ENCODE measurements at regions not wholly inside any gene's neighbourhood (a gene's known extent, or its start where the extent isn't known, plus 50 kb on each side); places are given as distances from the start of the nearest gene placed in this dataset.

DNA sequence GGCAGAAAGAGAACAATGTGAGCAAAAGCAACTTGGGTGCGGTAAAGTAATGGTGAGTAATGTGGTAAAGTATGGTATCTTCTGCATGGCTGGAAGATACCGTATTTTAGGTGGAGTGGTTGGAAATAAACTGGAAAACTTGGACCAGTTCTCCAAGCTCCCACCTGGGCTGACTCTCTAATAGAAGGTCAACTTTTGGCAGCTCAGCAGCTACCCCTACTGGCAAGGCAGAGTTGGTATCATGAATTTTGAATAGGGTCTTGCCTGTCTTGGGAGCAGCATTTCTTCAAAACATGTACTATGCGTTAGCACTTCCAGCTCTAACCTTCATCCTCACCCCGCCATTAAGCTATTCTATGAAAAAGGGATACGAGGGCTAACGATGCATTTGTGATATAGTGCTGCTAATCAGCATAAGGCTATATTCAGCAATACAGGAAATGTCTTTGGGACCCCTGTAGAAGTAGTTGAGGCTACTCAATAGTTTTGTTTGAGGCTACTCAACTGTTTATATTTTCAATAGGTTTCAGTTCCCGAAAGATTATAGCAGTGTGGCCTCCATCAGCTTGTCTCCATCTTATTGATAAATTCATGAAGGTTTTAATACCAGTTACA, 276.3 kb upstream of the FAR2 start:
- Histone ChIP-seq H3K9me3 (ENCODE audit: control insufficient read depth, low read depth, low read length) (no peaks in the 10 kb centered on the region), H3K23ac (ENCODE audit: insufficient read length, low read depth, low read length) (no peak overlapping the region), H3T11ph (ENCODE audit: low read length) (no peak overlapping the region), H4K5ac (ENCODE audit: insufficient read length, low read depth, low read length) (no peak overlapping the region), H3K79me2 (ENCODE audit: insufficient read depth, low read length) (no peaks in the 10 kb centered on the region), H2BK5ac (ENCODE audit: insufficient read length, low read length) (no peak overlapping the region), H3K27ac (ENCODE audit: insufficient read length, low read depth, low read length) (no peak overlapping the region), H3K9ac (ENCODE audit: extremely low read depth, insufficient read length, low read length) (no peak overlapping the region), H2BK12ac (ENCODE audit: insufficient read length, low read depth, low read length) (no peak overlapping the region), H3K4me1 (ENCODE audit: insufficient read depth, low read length) (no peaks in the 10 kb centered on the region), H3K14ac (ENCODE audit: insufficient read depth, low read length) (no peak overlapping the region), H3K79me1 (ENCODE audit: insufficient read depth, low read depth, low read length, poor library complexity, severe bottlenecking) (no peaks in the 10 kb centered on the region), H2BK20ac (ENCODE audit: low read depth, low read length, poor library complexity, severe bottlenecking) (no peak overlapping the region), H2BK120ac (ENCODE audit: low read depth, low read length, poor library complexity, severe bottlenecking) (no peak overlapping the region), H3K56ac (ENCODE audit: insufficient read length, low read depth, low read length) (no peak overlapping the region), H3K27me3 (ENCODE audit: insufficient read depth, low read length) (no peaks in the 10 kb centered on the region), H3K4ac (ENCODE audit: low read depth, low read length) (no peak overlapping the region), H4K8ac (replicated peaks; ENCODE audit: insufficient read length, low read depth, low read length) (no peak overlapping the region), H2AK5ac (ENCODE audit: insufficient read length, low read length) (no peak overlapping the region), H2BK15ac (ENCODE audit: low read depth, low read length) (no peak overlapping the region), H4K91ac (ENCODE audit: insufficient read length, low read depth, low read length) (no peak overlapping the region), H4K20me1 (ENCODE audit: control insufficient read depth, insufficient read depth, insufficient read length) (no peaks in the 10 kb centered on the region), H3K4me2 (ENCODE audit: insufficient read depth, insufficient read length, low read length) (no peak overlapping the region), H2AFZ (ENCODE audit: low read length) (no peak overlapping the region), H3K18ac (ENCODE audit: insufficient read length, low read depth, low read length) (no peak overlapping the region), H3K23me2 (ENCODE audit: insufficient read length, low read depth, low read length, poor library complexity, severe bottlenecking) (no peaks in the 10 kb centered on the region)
- TF ChIP-seq, protein P1, sequence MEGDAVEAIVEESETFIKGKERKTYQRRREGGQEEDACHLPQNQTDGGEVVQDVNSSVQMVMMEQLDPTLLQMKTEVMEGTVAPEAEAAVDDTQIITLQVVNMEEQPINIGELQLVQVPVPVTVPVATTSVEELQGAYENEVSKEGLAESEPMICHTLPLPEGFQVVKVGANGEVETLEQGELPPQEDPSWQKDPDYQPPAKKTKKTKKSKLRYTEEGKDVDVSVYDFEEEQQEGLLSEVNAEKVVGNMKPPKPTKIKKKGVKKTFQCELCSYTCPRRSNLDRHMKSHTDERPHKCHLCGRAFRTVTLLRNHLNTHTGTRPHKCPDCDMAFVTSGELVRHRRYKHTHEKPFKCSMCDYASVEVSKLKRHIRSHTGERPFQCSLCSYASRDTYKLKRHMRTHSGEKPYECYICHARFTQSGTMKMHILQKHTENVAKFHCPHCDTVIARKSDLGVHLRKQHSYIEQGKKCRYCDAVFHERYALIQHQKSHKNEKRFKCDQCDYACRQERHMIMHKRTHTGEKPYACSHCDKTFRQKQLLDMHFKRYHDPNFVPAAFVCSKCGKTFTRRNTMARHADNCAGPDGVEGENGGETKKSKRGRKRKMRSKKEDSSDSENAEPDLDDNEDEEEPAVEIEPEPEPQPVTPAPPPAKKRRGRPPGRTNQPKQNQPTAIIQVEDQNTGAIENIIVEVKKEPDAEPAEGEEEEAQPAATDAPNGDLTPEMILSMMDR (conservative IDR thresholded peaks at IDR 0.05) = peak; percentile 91
- Mint-ChIP-seq H3K4me3 (no peak overlapping the region), H3K4me1 (peaks cover 22 to 27% of the 10 kb centered on the region in 2 experiments), H3K9me3 (no peaks in the 10 kb centered on the region; a peak in 1 of 5 replicates), H3K27me3 (ENCODE audit: low read depth) (peaks cover 22% of the 10 kb centered on the region), H3K27ac (no peak overlapping the region), H3K36me3 (ENCODE audit: insufficient read depth in 1 of 3, low read depth in 3 of 3) (no peaks in the 10 kb centered on the region)
- peak; percentile 83 for DNase-seq
- no CpG with 5 or more reads among the region's 7 CpGs for WGBS (ENCODE audit: extremely low coverage, insufficient read length, low lambda C conversion rate)

Data from H9 (cell line).